GM12892 (cell line): ENCODE measurements at regions not wholly inside any gene's neighbourhood (a gene's known extent, or its start where the extent isn't known, plus 50 kb on each side); places are given as distances from the start of the nearest gene placed in this dataset.

ENCODE experiments used
- POLR2A ChIP-seq: IDR thresholded peaks from 2 replicates; pipeline ENCODE4 v1.6.1; 2011; ENCODE audit warnings: low read depth, low read length, control low read depth
- TAF1 ChIP-seq: IDR thresholded peaks from 2 replicates; pipeline ENCODE4 v1.6.1; 2011; ENCODE audit warnings: low read depth, mild to moderate bottlenecking, control low read depth, low read length, borderline replicate concordance

- TF ChIP-seq TAF1 (no peak), POLR2A (no peak)
Observed at GRCh38 chr9:4397917-4398316, 92.4 kb upstream of the SLC1A1 start.
